RWPE2 (cell line): ENCODE measurements at regions not wholly inside any gene's neighbourhood (a gene's known extent, or its start where the extent isn't known, plus 50 kb on each side); places are given as distances from the start of the nearest gene placed in this dataset.

Experiments used
- ATAC-seq: fragments of 200-7000 bp; cut with Tn5 transposase; 3 replicates; pipeline ENCODE4 v1.9.1; 2021; ENCODE audit warnings: low read depth
- DNase-seq: peaks from one replicate; pipeline ENCODE4 v3.0.0-alpha.2; 2020; ENCODE audit warnings: low spot score
- H3K27ac ChIP-seq: fragments of 450-650 bp; 2 replicates; pipeline ENCODE4 v1.5.1; 2017; ENCODE audit warnings: mild to moderate bottlenecking; ENCODE audit not compliant: poor library complexity, severe bottlenecking
- H3K27me3 ChIP-seq: fragments of 250-450 bp; sonication (Bioruptor Pico); 2 replicates; pipeline ENCODE4 v1.5.1; 2021; ENCODE audit warnings: mild to moderate bottlenecking, moderate library complexity; ENCODE audit not compliant: insufficient read depth, poor library complexity, severe bottlenecking
- H3K36me3 ChIP-seq: fragments of 250-450 bp; sonication (Bioruptor Pico); 2 replicates; pipeline ENCODE4 v1.5.1; 2020; ENCODE audit warnings: low read depth, mild to moderate bottlenecking, moderate library complexity
- H3K4me1 ChIP-seq: fragments of 250-450 bp; sonication (Bioruptor Pico); 2 replicates; pipeline ENCODE4 v1.5.1; 2021; ENCODE audit warnings: mild to moderate bottlenecking, moderate library complexity; ENCODE audit not compliant: insufficient read depth, poor library complexity, severe bottlenecking
- H3K4me3 ChIP-seq: fragments of 250-450 bp; sonication (Bioruptor Pico); 2 replicates; pipeline ENCODE4 v1.5.1; 2021; ENCODE audit warnings: mild to moderate bottlenecking, moderate library complexity; ENCODE audit not compliant: severe bottlenecking
- H3K9me3 ChIP-seq: fragments of 250-450 bp; sonication (Bioruptor Pico); 2 replicates; pipeline ENCODE4 v1.5.1; 2021; ENCODE audit warnings: mild to moderate bottlenecking, moderate library complexity; ENCODE audit not compliant: severe bottlenecking
- TF ChIP-seq, protein P1 (sequence below): fragments of 450-650 bp; IDR thresholded peaks from one replicate; pipeline ENCODE4 v1.5.1; 2017; ENCODE audit warnings: mild to moderate bottlenecking, moderate library complexity; ENCODE audit not compliant: poor library complexity, severe bottlenecking

DNA sequence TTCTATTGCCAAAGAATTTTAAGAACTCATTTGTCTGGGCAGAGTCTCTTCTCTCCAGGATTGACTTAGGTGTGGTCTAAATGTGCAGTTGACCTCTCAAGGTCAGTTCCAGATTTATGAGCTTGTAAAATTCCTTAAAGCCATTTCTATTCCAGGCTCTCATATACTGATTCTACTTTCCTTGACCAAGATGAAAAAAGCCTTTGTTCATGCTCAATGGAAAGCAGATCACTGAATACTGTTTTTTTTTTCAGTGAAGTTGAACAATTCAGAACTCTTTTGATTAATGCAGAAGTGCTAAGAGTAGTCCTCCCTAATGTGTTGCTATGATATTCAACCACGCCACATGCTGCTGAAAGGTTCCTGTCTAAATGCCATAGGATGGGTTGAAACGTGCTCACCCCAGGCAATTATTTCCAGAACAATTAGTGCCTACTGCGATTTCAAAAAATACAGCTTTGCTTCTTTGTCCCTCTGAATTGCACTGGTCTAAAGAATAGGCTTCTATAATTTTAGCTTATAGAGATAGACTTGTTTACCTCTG is 312.4 kb upstream of the PABPC5 start:
- H3K36me3 ChIP-seq = no peaks in the 10 kb centered on the region
- TF ChIP-seq, protein P1, sequence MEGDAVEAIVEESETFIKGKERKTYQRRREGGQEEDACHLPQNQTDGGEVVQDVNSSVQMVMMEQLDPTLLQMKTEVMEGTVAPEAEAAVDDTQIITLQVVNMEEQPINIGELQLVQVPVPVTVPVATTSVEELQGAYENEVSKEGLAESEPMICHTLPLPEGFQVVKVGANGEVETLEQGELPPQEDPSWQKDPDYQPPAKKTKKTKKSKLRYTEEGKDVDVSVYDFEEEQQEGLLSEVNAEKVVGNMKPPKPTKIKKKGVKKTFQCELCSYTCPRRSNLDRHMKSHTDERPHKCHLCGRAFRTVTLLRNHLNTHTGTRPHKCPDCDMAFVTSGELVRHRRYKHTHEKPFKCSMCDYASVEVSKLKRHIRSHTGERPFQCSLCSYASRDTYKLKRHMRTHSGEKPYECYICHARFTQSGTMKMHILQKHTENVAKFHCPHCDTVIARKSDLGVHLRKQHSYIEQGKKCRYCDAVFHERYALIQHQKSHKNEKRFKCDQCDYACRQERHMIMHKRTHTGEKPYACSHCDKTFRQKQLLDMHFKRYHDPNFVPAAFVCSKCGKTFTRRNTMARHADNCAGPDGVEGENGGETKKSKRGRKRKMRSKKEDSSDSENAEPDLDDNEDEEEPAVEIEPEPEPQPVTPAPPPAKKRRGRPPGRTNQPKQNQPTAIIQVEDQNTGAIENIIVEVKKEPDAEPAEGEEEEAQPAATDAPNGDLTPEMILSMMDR = no peak
- H3K27me3 ChIP-seq = no peaks in the 10 kb centered on the region
- ATAC-seq (no peak), DNase-seq (no peak)
- no peaks in the 10 kb centered on the region for H3K9me3 ChIP-seq
- H3K27ac ChIP-seq = no peak overlapping the region
- no peak overlapping the region for H3K4me3 ChIP-seq
- H3K4me1 ChIP-seq = no peaks in the 10 kb centered on the region

GRCh38 chrX:91137883-91138282 is 296.8 kb upstream of the PABPC5 start:
- no peaks in the 10 kb centered on the region for H3K27me3 ChIP-seq

More at GRCh38 chrX:91137883-91138282, 296.8 kb upstream of the PABPC5 start:
- DNase-seq = no peak
- no peak overlapping the region for H3K4me3 ChIP-seq
- H3K27ac ChIP-seq = no peak overlapping the region
- no peaks in the 10 kb centered on the region for H3K36me3 ChIP-seq
- H3K4me1 ChIP-seq = no peaks in the 10 kb centered on the region
- no peaks in the 10 kb centered on the region for H3K9me3 ChIP-seq
- ATAC-seq = no peak
- TF ChIP-seq, protein P1 = no peak
